GM19455 (cell line): ENCODE measurements at regions not wholly inside any gene's neighbourhood (a gene's known extent, or its start where the extent isn't known, plus 50 kb on each side); places are given as distances from the start of the nearest gene placed in this dataset.
"Not testable (repeated sequence)": the region's sequence is repeated elsewhere in the genome, so short reads cannot be mapped to it uniquely, and the experiment has no call there.

Source experiments
- ATAC-seq: cut with Tn5 transposase; IDR thresholded peaks from one replicate; pipeline ENCODE4 v1.9.1; 2021; ENCODE audit not compliant: unreplicated experiment

DNA sequence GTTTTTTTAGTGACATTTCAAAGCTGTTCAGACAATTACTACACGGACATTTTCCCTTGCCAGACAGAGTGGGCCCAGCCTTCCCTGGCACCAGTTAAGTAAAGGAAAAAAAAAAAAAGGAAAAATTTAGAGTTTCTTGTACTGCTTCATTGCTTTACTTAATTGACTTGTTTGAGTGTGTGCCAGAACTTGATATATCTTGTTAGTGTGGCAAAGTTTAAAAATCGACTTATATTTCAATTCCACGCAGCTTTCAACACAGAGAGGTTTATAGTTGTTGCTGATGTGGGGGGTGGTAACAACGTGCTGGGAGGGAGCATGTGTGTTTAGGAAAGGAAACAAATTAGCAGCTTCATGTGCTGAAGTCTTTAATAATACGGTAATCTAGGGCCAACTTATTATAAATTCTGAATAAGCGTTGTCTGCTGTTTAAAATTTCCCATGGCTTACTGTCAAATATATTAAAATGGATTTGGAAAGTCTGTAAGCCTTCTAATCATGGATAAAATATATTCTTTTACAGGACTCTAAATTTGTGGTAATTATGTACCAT is 1104.6 kb downstream of the SORCS3 start:
- no peak for ATAC-seq

DNA sequence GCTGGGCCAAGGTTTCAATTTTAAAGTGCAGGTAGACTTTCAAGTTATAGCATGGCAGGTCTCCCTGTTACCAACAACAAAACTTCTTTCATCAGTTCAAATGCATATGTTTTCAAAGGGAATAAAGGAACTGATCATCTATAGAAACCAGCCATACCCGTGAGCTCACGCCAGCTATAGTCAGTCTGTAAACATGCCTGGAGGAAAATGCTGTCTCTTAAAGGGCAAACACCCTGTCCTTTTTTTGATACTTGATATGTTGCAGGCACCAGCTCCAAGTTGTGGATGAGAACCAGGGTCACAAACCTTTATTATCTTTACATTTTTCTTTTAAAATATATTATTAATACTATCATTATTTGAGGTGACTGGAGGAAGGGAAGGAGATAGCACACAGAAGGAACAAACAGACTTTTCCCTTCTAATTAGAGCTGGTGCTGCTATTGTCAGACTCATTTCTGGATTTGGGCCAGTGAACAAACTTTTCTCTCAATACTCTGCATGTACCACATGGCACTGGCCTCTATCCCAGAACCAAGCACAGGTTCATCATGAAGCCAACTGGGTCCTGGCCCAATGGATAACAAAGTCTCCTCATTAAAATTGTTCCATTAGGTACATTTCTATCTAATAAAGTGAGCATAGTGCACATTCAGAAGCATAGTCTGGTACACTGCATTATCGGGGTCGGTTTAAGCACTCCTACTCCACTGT is 1102.4 kb downstream of the SORCS3 start:
- no peak for ATAC-seq

DNA sequence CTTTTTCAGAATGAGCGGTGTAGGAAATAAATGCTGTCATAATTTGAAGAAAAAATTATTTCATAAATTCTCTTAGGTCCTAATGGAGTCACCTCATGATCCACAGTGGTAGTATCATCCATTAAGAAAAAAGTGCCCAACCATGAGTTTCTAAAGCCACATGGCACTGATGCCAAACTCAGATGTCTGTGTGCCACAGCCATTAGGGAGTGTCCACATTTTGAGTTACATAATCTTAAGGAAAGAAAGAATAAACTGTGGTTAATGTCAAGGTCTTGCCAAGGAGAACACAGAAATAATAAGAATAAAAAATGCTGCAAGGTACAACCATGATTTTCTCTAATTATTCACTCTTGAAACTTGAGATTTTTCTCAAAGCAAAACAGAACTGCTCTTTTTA is 1101.8 kb downstream of the SORCS3 start:
- no peak for ATAC-seq

DNA sequence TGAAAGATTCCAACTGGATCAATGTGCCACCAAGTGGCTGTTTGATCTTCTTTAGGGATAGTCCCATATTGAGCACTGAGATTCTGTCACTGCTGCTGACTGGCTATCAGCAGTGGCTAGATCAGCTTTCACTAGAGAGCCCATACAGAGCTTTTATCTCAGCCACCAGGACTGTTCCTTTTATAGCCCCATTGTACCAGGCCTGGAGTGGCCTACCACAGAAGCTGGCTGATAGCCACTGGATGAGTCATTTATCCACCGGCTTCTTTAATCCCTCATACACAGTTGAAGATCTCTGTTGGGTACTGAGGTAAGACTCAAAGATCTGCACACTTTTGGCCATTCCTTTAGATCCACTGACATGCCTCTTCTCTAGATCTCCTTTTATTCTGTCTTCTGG is 1101.1 kb downstream of the SORCS3 start:
- no peak for ATAC-seq

DNA sequence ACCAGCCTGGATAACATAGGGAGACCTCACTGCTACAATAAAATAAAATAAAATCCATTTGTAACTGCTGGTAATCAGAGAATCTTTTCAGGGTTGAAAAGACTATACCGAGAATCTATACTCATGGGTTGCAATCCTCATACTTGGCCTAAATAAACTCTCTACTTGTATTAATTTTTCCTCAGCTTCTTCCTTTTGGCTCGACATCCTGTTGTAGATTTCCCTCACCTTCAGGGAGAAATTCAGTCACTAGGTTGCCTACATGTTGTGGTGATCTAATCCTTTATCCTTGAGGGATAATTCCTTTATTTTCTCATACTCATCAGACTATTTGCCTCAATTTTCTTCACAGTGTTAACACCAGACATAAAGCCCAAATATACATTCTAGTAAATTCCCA is 1093.4 kb downstream of the SORCS3 start:
- ATAC-seq = no peak

DNA sequence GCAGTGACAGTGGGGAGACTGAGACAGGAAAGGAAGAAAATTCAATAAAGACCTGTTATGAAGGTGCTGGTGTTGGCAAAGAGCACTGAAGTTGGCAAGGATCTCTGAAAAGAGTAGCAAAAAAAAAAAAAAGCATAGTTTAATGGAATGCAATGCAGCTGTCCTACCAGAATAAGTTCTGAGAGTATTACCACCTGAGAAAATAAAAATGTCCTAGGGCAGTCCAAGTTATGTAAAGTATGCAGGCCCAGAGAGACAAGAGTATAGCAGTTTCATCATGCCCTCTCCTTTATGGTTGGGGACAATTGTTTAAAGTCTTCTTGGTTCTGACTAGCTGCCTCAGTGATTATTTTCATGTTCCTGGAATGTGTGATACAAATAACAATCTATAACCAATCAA is 1092.8 kb downstream of the SORCS3 start:
- ATAC-seq = no peak

DNA sequence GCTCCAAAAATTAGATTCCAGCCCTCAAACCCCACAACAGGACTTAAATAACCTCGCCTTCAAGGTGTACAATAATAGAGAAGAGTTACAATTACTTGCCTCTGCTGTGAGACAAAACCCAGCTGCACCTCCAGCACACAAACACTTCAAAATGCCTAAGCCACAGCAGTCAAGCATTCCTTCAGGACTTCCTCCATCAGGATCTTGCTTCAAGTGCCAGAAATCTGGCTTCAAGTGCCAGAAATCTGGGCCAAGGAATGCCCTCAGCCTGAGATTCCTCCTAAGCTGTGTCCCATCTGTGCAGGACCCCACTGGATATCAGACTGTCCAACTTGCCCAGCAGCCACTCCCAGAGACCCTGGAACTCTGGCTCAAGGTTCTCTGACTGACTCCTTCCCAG is 1088.3 kb downstream of the SORCS3 start:
- ATAC-seq = no peak

DNA sequence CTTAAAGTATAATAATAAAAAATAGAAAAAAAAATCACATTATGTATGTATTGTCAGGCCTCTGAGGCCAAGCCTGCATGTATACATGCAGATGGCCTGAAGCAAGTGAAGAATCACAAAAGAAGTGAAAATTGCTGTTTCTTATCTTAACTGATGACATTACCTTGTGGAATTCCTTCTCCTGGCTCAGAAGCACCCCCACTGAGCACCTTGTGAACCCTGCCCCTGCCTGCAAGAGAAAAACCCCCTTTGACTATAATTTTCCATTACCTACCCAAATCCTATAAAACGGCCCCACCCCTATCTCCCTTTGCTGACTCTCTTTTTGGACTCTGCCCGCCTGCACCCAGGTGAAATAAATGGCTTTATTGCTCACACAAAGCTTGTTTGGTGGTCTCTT is 1086.5 kb downstream of the SORCS3 start:
- ATAC-seq = not testable (repeated sequence)

DNA sequence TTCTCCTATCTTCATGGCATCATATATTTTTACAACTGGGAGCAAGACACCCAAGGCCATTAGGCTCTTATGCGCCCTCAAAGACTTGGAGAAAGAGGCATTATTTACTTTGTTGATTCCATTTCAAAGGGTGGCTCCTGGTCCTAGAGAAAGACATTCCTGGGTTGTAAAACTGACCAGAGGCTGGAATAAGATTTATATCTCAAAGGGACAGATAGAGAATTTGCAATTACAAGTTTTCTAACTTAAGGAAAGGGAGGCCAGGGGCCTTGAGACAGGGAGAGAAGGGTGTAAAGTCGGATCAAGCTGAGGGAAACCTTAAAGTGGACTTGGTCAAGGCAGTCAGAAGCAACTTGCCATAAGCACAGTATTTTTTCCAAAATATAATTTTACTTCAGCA is 1086.0 kb downstream of the SORCS3 start:
- no peak for ATAC-seq

DNA sequence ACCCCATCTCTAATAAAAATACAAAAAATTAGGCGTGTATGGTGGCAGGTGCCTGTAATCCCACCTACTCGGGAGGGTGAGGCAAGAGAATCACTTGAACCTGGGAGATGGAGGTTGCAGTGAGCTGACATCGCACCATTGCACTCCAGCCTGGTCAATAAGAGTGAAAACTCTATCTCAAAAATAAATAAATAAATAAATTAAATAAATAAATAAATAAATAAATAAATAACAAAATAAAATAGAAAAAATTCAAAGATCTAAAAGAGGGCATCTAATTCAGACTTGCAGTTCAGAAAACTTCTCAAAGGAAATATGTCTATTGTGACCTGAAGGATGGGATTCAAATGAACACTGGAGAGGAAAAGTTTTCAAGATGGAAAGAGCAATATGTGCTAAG is 1085.1 kb downstream of the SORCS3 start:
- no peak for ATAC-seq

DNA sequence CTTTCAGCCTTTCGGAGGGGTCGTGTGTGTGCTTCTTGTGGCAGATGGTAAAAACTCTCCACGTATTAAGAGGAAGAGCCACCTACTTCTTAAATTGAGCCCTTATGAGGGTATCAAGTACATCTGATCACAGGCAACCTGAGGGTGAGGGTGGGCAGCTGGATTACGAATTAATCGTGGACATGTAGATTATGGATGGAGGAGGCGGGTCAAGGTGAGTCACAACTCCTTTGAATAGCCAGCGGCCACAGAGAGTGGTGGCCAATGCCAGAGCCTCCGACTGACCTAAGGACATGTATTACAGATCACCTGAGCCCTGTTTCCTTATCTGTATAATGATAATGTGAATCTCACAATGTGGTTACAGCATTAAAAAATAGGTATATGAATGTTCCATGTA is 1083.9 kb downstream of the SORCS3 start:
- no peak for ATAC-seq

DNA sequence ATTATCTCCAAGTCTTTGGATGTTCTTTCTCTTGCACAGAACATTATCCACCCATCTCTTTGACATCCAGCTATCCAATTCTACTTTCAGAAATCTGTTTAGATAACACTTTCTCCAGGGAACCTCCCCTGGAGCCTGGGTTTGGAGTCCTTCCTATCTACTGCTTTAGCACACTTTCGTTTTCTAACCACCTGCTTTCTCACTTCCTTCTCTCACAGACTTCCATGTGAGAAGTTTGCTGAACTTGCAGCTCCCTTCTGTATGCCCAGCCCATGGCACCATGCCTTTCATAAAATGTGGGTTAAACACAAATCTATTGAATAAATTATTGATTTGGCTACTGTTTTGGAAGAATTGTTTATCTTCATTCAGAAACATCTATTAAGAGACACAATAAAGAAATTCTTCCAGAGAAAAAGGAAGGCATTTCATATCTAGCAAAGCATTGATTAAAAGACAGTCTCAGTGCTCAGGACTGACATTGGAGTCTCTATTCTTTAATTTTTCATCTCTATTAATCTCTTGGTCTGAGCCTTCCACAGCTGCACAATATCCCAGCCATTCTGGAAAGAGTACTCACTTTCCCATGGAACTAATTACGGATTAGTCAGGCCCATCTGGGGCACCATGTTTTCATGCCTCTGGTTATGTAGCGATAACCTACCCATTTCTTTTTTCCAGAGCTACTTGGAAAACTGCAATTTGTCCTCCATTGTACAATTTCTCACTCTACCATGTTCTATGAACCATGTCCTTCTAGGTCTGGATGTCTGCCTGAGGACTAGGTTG is 1077.3 kb downstream of the SORCS3 start:
- ATAC-seq = no peak

DNA sequence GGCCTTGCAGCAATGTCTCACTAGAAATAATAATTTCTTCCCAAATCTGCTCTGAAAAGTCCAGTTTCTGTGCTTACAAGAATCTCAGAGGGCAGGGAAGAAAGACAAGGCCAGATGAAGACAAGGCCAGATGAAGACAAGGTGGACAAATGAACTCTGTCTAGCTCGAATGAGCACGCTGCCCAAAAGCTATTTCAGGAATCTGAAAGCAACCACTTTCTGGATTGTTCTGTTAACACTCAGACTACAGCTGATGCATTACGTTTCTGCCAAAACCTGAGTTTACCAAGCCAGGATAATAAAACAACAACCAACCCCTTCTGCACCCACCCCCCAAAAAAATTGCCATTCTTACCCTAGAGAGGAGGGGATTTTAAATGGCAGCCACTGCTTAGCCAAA is 1073.6 kb downstream of the SORCS3 start:
- ATAC-seq = no peak

DNA sequence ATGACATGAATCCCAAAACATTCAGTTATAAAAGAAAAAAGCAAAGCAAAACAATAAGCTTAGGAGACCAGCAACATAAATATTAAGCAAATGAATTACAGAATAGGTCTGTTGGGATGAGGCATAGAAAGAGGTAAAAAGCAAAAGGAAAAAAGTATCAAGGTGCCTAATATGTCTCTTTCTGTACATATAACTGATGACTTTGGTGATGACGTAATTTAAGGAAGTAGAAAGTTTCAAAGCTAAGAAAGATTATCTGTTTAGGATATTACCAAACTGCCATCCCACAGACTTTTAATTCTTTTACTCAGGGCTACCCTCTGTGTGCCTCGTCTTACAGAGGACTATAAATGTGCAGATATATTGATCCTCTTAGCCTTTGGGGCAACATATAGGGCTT is 1066.5 kb downstream of the SORCS3 start:
- ATAC-seq = no peak

DNA sequence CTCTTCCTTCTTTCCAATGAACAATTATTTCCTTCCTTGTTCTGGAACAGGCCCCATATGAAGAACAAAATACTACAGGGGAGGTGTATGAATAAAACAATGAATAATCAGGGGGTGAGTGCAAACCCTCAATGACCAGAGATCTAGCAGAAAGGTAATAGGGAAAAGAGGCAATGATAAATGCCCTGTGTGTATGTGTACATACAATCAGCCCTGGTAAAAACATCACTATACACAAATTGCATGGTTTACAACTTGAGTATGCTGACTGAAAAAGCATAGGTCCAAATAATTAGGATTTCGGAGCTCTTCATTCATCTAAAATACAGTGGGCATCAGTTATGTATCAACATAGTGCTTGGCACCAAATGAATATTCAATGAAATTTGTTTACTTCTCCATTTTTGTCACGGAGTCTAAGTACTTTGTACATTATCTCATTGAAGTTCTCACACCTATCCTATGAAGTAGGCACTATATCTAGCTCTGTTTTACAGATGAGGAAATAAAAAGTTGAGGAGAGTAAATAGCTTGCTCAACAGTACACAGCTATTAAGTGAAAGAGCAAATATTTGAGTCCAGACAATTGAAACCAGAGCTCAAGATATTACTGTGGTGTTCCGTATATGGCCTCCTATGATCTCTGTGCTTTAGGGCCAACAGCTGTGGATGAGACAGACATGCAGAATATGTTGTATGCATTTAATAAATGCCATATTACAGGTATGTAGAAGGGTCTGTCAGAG is 1065.4 kb downstream of the SORCS3 start:
- ATAC-seq = no peak

DNA sequence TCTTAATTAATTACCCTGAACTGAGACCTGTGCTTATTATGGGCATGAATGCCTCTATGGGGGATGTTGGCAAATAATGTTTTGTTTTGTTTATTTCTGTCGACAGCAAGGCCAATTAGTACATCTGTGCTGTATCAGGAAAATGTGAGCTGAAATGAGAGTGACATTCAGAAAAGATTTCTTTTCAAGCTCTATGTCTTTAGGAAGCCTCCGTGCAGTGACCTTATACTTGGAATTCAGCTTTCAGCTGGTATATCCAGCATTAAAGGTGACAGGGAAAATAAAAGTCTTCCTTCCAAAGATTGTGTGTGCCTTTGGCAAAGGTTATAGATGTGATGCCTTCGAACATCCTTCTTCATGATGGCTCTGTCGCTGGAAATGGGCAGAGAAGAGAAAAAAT is 1061.1 kb downstream of the SORCS3 start:
- ATAC-seq = no peak

DNA sequence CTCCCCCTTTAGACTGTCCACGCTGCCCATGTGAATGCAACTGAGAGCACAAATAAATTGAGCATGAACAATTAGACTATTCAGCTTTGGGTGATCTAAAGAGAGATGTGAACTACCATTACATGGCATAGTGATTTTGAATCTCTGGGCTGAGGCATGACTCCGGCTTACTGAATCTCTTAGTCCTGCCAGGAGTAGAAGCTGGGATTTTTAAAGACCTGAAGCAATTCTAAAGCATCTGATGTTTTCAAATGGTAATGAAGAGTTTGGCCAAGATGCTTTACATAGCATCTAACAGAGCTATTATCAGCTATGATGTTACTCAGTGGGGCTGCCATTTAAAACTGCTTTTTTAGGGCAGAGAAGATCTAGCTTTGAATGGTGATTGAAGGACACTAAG is 1059.1 kb downstream of the SORCS3 start:
- no peak for ATAC-seq

DNA sequence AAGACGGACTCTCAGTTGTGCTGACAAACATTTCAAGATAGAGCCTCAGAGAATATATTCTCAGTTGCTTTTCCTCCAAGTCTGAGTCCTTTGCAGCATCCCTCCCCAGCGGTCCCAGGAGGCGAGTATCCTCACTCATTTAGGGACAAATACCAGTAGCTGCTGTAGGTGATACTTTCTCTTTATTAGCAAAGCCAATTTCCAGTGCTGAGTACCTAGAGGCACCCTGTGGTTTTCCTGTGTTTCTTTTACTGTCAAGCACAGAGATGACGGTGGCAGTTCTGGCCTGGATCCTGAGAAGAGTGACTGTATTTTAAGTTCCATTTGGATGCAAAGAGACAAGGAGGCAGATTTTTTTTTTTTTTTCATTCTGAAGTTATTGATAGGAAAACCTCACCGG is 1058.4 kb downstream of the SORCS3 start:
- ATAC-seq = no peak

DNA sequence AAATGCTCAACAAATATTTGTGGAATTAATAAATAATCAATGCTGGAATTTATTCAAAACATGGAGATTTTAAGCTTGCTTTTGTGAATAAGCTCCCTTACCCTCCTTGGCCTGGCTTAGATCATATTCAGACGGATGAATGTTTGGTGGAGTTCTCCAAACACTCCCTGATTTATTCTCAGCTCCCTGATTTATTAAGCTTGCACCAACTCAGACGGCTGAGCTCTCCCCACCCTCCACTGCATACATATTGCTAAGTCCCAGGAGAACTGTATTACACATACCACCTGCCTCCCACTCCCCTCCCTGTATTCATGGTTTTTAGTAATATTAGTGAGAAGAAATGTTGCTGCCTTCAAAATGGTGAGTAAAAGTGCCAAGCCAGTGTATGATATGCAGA is 1057.5 kb downstream of the SORCS3 start:
- no peak for ATAC-seq

DNA sequence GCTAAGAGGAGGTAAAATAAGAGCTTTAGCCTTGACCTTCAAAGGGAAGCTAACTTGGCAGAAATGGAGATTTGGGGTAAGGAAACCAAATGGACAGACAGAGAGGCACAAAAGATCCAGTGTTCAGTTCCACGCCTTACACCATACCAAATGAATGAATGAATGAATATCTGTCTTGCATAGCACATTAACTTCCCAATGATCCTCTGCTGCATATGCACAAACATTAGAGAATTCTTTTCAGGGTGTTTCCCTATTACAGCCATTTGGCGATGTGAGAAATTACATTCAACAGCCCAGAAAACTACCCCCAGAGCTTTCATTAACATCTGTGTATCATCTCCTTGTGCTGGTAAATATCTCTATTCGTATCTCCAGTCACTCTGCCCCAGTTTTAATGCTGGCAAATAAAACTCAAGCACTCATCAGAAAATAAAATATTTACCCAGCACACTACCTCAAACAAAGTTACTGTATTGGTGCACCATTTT is 1056.2 kb downstream of the SORCS3 start:
- ATAC-seq = no peak

DNA sequence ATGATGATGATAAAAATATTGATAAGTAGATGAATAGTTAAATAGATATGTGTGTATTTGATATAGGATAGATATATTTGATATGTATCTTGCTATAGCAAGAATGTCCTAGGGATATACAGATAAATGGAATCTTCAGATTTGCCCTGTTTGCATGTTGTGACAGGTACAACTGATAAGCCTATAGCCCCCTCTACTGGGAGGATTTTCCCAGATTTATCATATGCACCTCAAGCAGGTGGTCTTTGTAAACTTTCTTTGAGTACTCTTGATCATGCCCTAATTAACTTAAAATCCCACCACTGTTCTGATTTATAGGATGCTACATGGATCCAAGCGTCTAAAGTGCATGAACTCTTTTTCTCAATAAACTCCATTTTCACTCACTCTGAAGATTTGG is 1050.7 kb downstream of the SORCS3 start:
- no peak for ATAC-seq

DNA sequence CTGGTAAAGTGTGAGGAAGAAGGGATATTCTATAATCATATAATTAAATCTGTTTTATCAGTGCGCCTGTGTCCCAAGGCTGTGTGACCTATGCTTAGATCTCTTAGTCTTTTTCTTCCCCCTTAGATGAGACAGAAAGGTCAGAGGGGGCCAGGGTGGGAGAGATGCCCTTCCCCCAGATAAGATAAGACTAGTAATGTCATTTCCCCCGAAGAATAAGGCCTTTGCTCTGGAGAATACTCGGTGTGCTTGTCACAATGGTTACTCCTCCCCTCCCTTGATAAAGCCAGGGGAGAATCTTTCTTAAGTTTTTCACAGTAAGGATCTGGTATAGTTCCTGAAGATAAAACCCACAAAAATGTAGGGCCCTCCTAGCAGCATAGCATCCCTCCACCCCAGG is 1041.8 kb downstream of the SORCS3 start:
- ATAC-seq = no peak
